Left lung (tissue), 4 donors: ENCODE measurements at regions not wholly inside any gene's neighbourhood (a gene's known extent, or its start where the extent isn't known, plus 50 kb on each side); places are given as distances from the start of the nearest gene placed in this dataset.
A peak's percentile ranks its signal among the peaks of the same experiment; 100 is the strongest.
"Not testable (repeated sequence)": the region's sequence is repeated elsewhere in the genome, so short reads cannot be mapped to it uniquely, and the experiment has no call there.

Experiments used
- ATAC-seq: fragments of 200-7000 bp; cut with Tn5 transposase; one replicate; pipeline ENCODE4 v1.9.1; 2020; ENCODE audit warnings: moderate library complexity
- DNase-seq, 4 donors: peaks; one replicate each; pipeline ENCODE4 v3.0.0-alpha.2; 2013 to 2020
- H3K27ac ChIP-seq, 2 donors: fragments of 200-600 bp; sonication (generic) in 1 of 2; one replicate each; pipeline versions ENCODE4 v1.5.0 to v1.8.0; 2020 to 2021
- H3K27me3 ChIP-seq, 2 donors: fragments of 200-600 bp; sonication (generic) in 1 of 2; one replicate each; pipeline versions ENCODE4 v1.5.0 to v1.8.0; 2020 to 2021
- H3K36me3 ChIP-seq, 2 donors: fragments of 200-600 bp; sonication (generic) in 1 of 2; one replicate each; pipeline versions ENCODE4 v1.5.0 to v1.8.0; 2020 to 2021
- H3K4me1 ChIP-seq, 2 donors: fragments of 200-600 bp; one replicate each; pipeline ENCODE4 v1.8.0; 2021
- H3K4me3 ChIP-seq, 2 donors: fragments of 200-600 bp; sonication (generic) in 1 of 2; one replicate each; pipeline versions ENCODE4 v1.5.0 to v1.8.0; 2020 to 2021; ENCODE audit warnings: mild to moderate bottlenecking in 1 of 2
- H3K9me3 ChIP-seq, 2 donors: fragments of 200-600 bp; sonication (generic) in 1 of 2; one replicate each; pipeline versions ENCODE4 v1.5.0 to v1.8.0; 2020 to 2021
- CTCF ChIP-seq, 2 donors: fragments of 200-600 bp; sonication (generic) in 1 of 2; IDR thresholded peaks; one replicate each; pipeline versions ENCODE4 v1.5.0 to v1.8.0; 2021; ENCODE audit warnings: antibody characterized with exemption in 2 of 2
- intact Hi-C, 2 donors: fragments of 100-400 bp; cut with DNase I; formaldehyde crosslinking; loops; one replicate each; pipeline versions ENCODE4 v1.11.2 to v1.14.2; 2022
- donor health status: DM: no; HTN: yes; CAD: no.
- donor health status: DM: no; HTN: no; CAD: no.

- H3K4me3 ChIP-seq, result no peak overlapping the region
- no peaks in the 10 kb centered on the region for H3K9me3 ChIP-seq
- no peak for ATAC-seq
- no peak for DNase-seq
- H3K27me3 ChIP-seq, result no peaks in the 10 kb centered on the region
- H3K27ac ChIP-seq, result no peak overlapping the region
- no peak for TF ChIP-seq CTCF (IDR thresholded peaks at IDR 0.05)
- H3K36me3 ChIP-seq, result no peaks in the 10 kb centered on the region
- intact Hi-C loops, result no loop called here
- H3K4me1 ChIP-seq, result no peaks in the 10 kb centered on the region
Measured at GRCh38 chr10:28906934-28907333, 229.6 kb downstream of the BAMBI start.

- DNase-seq (no peak), ATAC-seq (no peak)
- no peak overlapping the region for H3K4me3 ChIP-seq
- peaks cover 0 to 6% of the 10 kb centered on the region in 2 donors for H3K4me1 ChIP-seq
- H3K27ac ChIP-seq, result no peak overlapping the region
- no peaks in the 10 kb centered on the region for H3K36me3 ChIP-seq
- intact Hi-C loops, result no loop called here
- H3K27me3 ChIP-seq, result no peaks in the 10 kb centered on the region
- TF ChIP-seq CTCF (IDR thresholded peaks at IDR 0.05), result no peak
- no peaks in the 10 kb centered on the region for H3K9me3 ChIP-seq
Measured at GRCh38 chr10:28909875-28910274, 232.6 kb downstream of the BAMBI start.

- no peak for TF ChIP-seq CTCF (IDR thresholded peaks at IDR 0.05)
- Histone ChIP-seq H3K36me3 (no peaks in the 10 kb centered on the region), H3K4me1 (peaks cover 0 to 6% of the 10 kb centered on the region in 2 donors), H3K27ac (no peak overlapping the region), H3K27me3 (no peaks in the 10 kb centered on the region), H3K4me3 (no peak overlapping the region), H3K9me3 (no peaks in the 10 kb centered on the region)
- intact Hi-C loops, result no loop called here
- peak; percentile 18 for ATAC-seq
- no peak for DNase-seq
Measured at GRCh38 chr10:28910956-28911355, 233.6 kb downstream of the BAMBI start.

- DNase-seq, H3K27me3 ChIP-seq, H3K4me3 ChIP-seq, H3K36me3 ChIP-seq, intact Hi-C loops, ATAC-seq, H3K9me3 ChIP-seq, H3K4me1 ChIP-seq, H3K27ac ChIP-seq: not testable (repeated sequence)
Measured at GRCh38 chr10:28911511-28911910, 234.2 kb downstream of the BAMBI start.

GRCh38 chr10:28912017-28912783 is 234.9 kb downstream of the BAMBI start:
- Histone ChIP-seq H3K27me3 (no peaks in the 10 kb centered on the region), H3K4me1 (peaks cover 0 to 6% of the 10 kb centered on the region in 2 donors), H3K36me3 (no peaks in the 10 kb centered on the region), H3K4me3 (no peak overlapping the region), H3K9me3 (no peaks in the 10 kb centered on the region), H3K27ac (no peak overlapping the region)
- no peak for DNase-seq
- intact Hi-C loops, result no loop called here
- no peak for TF ChIP-seq CTCF (IDR thresholded peaks at IDR 0.05)
- ATAC-seq, result no peak
